ENCODE measurements at regions not wholly inside any gene's neighbourhood (a gene's known extent, or its start where the extent isn't known, plus 50 kb on each side); places are given as distances from the start of the nearest gene placed in this dataset.

- no peak for DNase-seq (ENCODE audit: low read depth)
- no peak for TF ChIP-seq CTCF (IDR thresholded peaks at IDR 0.05; ENCODE audit: insufficient read depth, low read depth, low read length, missing control alignments)
- H3K4me3 ChIP-seq (ENCODE audit: low read depth, low read length) = no peak overlapping the region
These were observed 91.6 kb downstream of the THNSL2 start for GRCh38 chr2:88261725-88262124.

- H3K4me3 ChIP-seq (ENCODE audit: low read depth, low read length) = no peak overlapping the region
- no peak for DNase-seq (ENCODE audit: low read depth)
- TF ChIP-seq CTCF (IDR thresholded peaks at IDR 0.05; ENCODE audit: insufficient read depth, low read depth, low read length, missing control alignments) = no peak
These were observed 88.1 kb downstream of the THNSL2 start for GRCh38 chr2:88258208-88258607.

DNA sequence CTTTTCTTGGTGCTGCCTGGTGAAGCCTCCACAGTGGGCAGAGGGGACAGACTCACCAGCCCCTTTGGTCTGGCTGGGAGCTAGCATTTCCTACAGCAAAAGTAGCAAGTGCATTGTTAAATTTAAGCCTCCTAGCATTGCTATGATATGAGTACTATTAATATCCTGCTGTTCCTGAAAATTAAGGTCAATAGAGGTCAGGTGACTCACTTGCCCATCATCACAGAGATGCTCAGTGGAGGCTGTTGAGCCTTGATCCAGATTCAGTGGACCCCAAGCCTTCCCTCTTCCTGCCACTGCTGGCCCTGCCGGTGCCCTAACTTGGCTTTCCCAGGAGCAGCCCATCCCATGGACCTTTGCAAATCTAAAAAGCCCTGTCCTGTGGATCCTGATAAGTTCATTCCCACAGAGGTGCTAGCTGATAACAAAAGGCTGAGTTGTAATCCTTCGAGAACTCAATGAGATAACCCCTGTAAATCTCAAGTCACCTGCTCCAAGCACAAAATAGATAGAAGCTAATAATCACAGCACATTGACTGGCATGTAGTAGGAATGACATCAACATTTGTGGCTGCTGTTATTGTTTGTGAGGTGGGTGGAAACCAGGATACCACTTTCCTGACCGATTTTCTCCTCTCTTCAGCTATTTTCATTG is 84.4 kb downstream of the THNSL2 start:
- DNase-seq (ENCODE audit: low read depth) = no peak
- H3K4me3 ChIP-seq (ENCODE audit: low read depth, low read length) = no peak overlapping the region
- no peak for TF ChIP-seq CTCF (IDR thresholded peaks at IDR 0.05; ENCODE audit: insufficient read depth, low read depth, low read length, missing control alignments)

- no peak overlapping the region for H3K4me3 ChIP-seq (ENCODE audit: low read depth, low read length)
- no peak for DNase-seq (ENCODE audit: low read depth)
- TF ChIP-seq CTCF (IDR thresholded peaks at IDR 0.05; ENCODE audit: insufficient read depth, low read depth, low read length, missing control alignments) = no peak
These were observed 83.9 kb downstream of the THNSL2 start for GRCh38 chr2:88253997-88254396.

DNA sequence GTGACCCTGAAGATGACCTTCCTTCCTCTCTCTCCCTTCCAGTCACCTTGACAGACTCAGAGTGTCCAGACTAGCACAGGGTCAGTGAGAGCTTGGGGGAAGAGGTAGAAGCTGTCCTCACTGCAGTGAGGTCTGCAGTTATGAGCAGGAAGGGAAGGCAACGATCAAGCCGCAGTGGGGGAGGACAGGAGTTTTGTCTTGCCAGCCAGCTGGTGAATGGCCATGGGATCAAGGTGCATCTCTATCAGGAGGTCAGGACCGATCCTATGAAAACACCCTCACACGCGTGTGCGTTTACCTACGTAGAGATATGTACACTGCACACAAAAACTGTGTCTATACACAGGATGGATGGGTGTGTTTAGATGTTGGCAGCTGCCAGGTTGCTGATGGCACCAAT is 83.2 kb downstream of the THNSL2 start:
- H3K4me3 ChIP-seq (ENCODE audit: low read depth, low read length) = no peak overlapping the region
- no peak for TF ChIP-seq CTCF (IDR thresholded peaks at IDR 0.05; ENCODE audit: insufficient read depth, low read depth, low read length, missing control alignments)
- DNase-seq (ENCODE audit: low read depth) = no peak

DNA sequence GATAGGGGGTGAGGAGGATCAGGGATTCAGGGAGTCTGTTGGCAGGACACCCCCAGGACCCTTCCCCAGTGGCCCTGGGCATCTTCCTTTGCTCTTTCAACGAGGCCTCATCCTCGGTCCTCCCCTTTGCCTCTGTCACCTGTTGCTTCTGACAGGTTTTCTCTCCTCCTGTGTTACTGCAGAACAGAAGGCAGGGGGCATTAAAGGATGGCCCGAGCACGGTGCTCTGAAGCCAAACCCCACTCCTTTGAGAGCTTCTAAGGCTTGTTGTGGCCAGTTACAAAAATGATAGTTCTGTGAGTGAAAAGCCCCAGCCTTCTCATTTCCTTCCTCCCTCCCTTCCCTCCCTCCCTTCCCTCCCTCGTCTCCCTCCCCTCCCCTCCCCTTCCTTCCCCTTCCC is 82.5 kb downstream of the THNSL2 start:
- no peak for TF ChIP-seq CTCF (IDR thresholded peaks at IDR 0.05; ENCODE audit: insufficient read depth, low read depth, low read length, missing control alignments)
- no peak for DNase-seq (ENCODE audit: low read depth)
- no peak overlapping the region for H3K4me3 ChIP-seq (ENCODE audit: low read depth, low read length)

DNA sequence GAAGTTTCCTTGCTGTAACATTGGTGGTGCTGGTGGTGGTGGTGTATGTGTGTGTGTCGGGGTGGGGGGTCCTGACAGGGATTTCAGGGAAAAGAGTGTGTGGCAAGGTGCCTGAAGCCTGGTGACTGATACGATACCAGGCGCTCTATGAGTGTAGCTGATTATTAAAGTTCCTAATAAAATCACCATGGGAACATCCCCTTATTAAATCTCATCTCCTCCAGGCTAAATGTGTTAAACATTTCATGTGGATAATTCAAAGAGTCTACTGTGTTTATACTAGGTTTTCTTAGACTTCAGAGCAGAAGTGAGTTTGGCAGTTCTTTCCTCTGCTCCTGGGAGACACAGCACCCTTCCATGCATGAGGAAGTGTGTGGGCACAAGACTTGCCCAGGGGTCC is 82.0 kb downstream of the THNSL2 start:
- TF ChIP-seq CTCF (IDR thresholded peaks at IDR 0.05; ENCODE audit: insufficient read depth, low read depth, low read length, missing control alignments) = no peak
- H3K4me3 ChIP-seq (ENCODE audit: low read depth, low read length) = no peak overlapping the region
- DNase-seq (ENCODE audit: low read depth) = no peak
